Body of pancreas (tissue), 4 donors: ENCODE measurements at regions not wholly inside any gene's neighbourhood (a gene's known extent, or its start where the extent isn't known, plus 50 kb on each side); places are given as distances from the start of the nearest gene placed in this dataset.

Experiments
- POLR2A ChIP-seq, 3 donors: fragments of 450-650 bp; IDR thresholded peaks; one replicate each; pipeline ENCODE4 v1.6.1; 2016; ENCODE audit warnings: antibody characterized with exemption in 3 of 3, mild to moderate bottlenecking in 2 of 3
- TF ChIP-seq, protein P1 (sequence below), 7 experiments: fragments of 450-650 bp in 4 of 7; fragments of 200-600 bp in 3 of 7; sonication (generic) in 3 of 7; IDR thresholded peaks; one replicate each; pipeline ENCODE4 v1.5.1; 2016 to 2019; ENCODE audit warnings: antibody characterized with exemption in 7 of 7

DNA sequence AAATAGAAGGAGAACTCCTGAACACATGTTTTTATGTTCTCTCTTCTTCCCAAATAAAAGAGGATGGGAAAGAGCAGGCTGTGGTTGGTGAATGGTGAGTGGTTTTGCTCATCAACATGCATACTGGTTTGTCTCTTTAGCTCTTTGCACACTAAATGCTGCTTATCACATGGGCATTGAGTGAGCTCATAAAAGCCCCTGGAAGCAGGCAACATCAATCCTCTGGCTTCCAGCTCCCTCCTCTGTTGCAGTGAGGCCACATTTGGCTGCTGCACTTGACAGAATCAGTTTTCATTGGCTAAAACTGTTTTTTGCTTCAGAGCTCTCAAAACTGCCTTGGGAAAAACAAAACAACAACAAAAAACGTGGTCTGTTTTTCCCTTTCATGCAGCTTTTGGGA lies 1308.2 kb upstream of the NRXN1 start:
- TF ChIP-seq, protein P1, sequence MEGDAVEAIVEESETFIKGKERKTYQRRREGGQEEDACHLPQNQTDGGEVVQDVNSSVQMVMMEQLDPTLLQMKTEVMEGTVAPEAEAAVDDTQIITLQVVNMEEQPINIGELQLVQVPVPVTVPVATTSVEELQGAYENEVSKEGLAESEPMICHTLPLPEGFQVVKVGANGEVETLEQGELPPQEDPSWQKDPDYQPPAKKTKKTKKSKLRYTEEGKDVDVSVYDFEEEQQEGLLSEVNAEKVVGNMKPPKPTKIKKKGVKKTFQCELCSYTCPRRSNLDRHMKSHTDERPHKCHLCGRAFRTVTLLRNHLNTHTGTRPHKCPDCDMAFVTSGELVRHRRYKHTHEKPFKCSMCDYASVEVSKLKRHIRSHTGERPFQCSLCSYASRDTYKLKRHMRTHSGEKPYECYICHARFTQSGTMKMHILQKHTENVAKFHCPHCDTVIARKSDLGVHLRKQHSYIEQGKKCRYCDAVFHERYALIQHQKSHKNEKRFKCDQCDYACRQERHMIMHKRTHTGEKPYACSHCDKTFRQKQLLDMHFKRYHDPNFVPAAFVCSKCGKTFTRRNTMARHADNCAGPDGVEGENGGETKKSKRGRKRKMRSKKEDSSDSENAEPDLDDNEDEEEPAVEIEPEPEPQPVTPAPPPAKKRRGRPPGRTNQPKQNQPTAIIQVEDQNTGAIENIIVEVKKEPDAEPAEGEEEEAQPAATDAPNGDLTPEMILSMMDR (IDR thresholded peaks at IDR 0.05): no peak
- no peak for TF ChIP-seq POLR2A (IDR thresholded peaks at IDR 0.05)
